ENCODE measurements at regions not wholly inside any gene's neighbourhood (a gene's known extent, or its start where the extent isn't known, plus 50 kb on each side); places are given as distances from the start of the nearest gene placed in this dataset.

DNA sequence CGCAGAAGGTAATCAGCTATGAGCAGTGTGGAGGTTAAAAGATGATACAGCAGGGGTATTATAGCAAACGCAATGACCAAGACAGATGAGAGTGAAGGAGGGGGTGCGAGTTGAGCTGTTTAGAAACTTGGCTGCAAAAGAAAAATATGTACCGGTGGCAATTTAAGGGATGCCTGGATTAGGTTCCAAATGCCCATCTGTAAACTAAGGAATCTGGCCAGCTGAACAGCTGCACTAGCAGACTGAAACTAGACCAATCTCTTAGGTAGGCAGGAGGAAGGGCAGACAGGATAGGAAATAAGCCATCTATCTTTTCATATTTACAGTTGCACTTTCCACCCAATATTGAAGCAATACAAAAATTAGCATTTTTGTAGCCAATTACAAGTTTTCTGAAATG, 407.6 kb downstream of the HTR1B start:
- Histone ChIP-seq H2BK15ac (ENCODE audit: low read length) (no peak overlapping the region), H2BK12ac (ENCODE audit: low read length) (no peak overlapping the region), H3K4me1 (ENCODE audit: control insufficient read depth in 2 of 2, insufficient read depth in 1 of 2, low read depth in 1 of 2, low read length in 2 of 2) (no peaks in the 10 kb centered on the region), H3K4me2 (ENCODE audit: insufficient read depth, low read length, poor library complexity, severe bottlenecking) (no peak overlapping the region), H2AFZ (ENCODE audit: low read length) (no peak overlapping the region), H2BK120ac (ENCODE audit: low read depth, low read length) (no peak overlapping the region), H3K14ac (ENCODE audit: low read length) (no peak overlapping the region), H2AK5ac (ENCODE audit: low read depth, low read length) (no peak overlapping the region), H3K79me1 (ENCODE audit: low read depth, low read length) (no peaks in the 10 kb centered on the region), H3K36me3 (replicated peaks in 1 of 2; ENCODE audit: control insufficient read depth in 2 of 2, insufficient read depth in 2 of 2, low read length in 2 of 2) (no peaks in the 10 kb centered on the region), H3K18ac (ENCODE audit: low read length) (no peak overlapping the region), H3K27me3 (ENCODE audit: control insufficient read depth in 3 of 3, insufficient read depth in 3 of 3, low read depth in 1 of 3, low read length in 3 of 3) (no peaks in the 10 kb centered on the region), H3K23ac (ENCODE audit: low read depth, low read length, poor library complexity) (no peak overlapping the region), H3K27ac (replicated peaks; ENCODE audit: low read length) (no peak overlapping the region), H4K91ac (ENCODE audit: low read depth, low read length, poor library complexity) (no peak overlapping the region), H3K9me3 (replicated peaks in 1 of 2; ENCODE audit: control insufficient read depth in 2 of 2, insufficient read depth in 1 of 2, low read depth in 1 of 2, low read length in 2 of 2) (no peaks in the 10 kb centered on the region), H2BK5ac (ENCODE audit: low read length) (no peak overlapping the region), H3K4ac (ENCODE audit: low read length) (no peak overlapping the region), H3K4me3 (ENCODE audit: low read length in 2 of 2) (no peak overlapping the region), H4K8ac (ENCODE audit: low read depth, low read length) (no peak overlapping the region), H3K9ac (ENCODE audit: low read depth, low read length, poor library complexity) (no peak overlapping the region)
- no peak for DNase-seq (ENCODE audit: low spot score)
- no CpG with 5 or more reads among the region's 4 CpGs for WGBS, 2 donors (ENCODE audit: extremely low coverage in 2 of 2, insufficient read length in 2 of 2, insufficient replicate concordance in 1 of 2)

DNA sequence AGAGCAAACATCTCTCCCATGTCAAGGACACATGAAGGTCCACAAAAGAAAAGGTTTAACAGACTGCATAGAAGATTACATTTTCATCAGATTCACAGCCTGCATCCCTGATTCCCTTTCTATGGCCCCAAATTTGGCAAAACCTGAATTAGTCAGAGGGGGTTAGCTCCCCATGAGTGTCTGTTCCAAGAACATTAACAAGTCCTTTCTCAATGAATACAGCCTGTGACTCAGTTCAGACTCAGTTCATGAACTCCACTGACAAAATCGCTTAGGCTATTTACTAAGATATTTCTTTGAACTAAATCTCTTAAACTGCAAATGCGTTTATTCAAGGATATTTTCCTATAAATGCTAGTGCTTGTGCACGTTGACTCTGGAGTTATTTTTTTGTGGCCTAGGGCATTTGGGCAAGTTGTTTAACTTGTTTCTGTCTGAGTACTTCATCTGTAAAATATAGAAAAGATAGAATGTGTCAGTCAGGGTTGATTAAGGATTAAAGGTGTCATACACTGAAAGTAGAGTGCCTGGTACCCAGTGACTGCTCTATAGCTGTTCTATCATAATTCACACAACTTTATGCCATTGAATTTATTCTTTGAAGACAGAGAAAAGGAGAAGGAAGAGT, 422.6 kb downstream of the HTR1B start:
- no peaks in the 10 kb centered on the region for H3K9me3 ChIP-seq (replicated peaks in 1 of 2; ENCODE audit: control insufficient read depth in 2 of 2, insufficient read depth in 1 of 2, low read depth in 1 of 2, low read length in 2 of 2)
- H3K36me3 ChIP-seq (replicated peaks in 1 of 2; ENCODE audit: control insufficient read depth in 2 of 2, insufficient read depth in 2 of 2, low read length in 2 of 2) = no peaks in the 10 kb centered on the region
- no peak overlapping the region for H2BK5ac ChIP-seq (ENCODE audit: low read length)
- no peak overlapping the region for H3K4ac ChIP-seq (ENCODE audit: low read length)
- no peak overlapping the region for H3K9ac ChIP-seq (ENCODE audit: low read depth, low read length, poor library complexity)
- H4K91ac ChIP-seq (ENCODE audit: low read depth, low read length, poor library complexity) = no peak overlapping the region
- no peak for DNase-seq (ENCODE audit: low spot score)
- no peaks in the 10 kb centered on the region for H3K79me1 ChIP-seq (ENCODE audit: low read depth, low read length)
- WGBS, 2 donors (ENCODE audit: extremely low coverage in 2 of 2, insufficient read length in 2 of 2, insufficient replicate concordance in 1 of 2) = no CpG with 5 or more reads among the region's 3 CpGs
- no peak overlapping the region for H3K4me2 ChIP-seq (ENCODE audit: insufficient read depth, low read length, poor library complexity, severe bottlenecking)
- no peak overlapping the region for H2BK120ac ChIP-seq (ENCODE audit: low read depth, low read length)
- no peak overlapping the region for H3K4me3 ChIP-seq (ENCODE audit: low read length in 2 of 2)
- no peak overlapping the region for H2BK12ac ChIP-seq (ENCODE audit: low read length)
- no peaks in the 10 kb centered on the region for H3K4me1 ChIP-seq (ENCODE audit: control insufficient read depth in 2 of 2, insufficient read depth in 1 of 2, low read depth in 1 of 2, low read length in 2 of 2)
- no peak overlapping the region for H4K8ac ChIP-seq (ENCODE audit: low read depth, low read length)
- no peak overlapping the region for H2AFZ ChIP-seq (ENCODE audit: low read length)
- H2AK5ac ChIP-seq (ENCODE audit: low read depth, low read length) = no peak overlapping the region
- no peak overlapping the region for H2BK15ac ChIP-seq (ENCODE audit: low read length)
- no peak overlapping the region for H3K18ac ChIP-seq (ENCODE audit: low read length)
- H3K27ac ChIP-seq (replicated peaks; ENCODE audit: low read length) = no peak overlapping the region
- no peaks in the 10 kb centered on the region for H3K27me3 ChIP-seq (ENCODE audit: control insufficient read depth in 3 of 3, insufficient read depth in 3 of 3, low read depth in 1 of 3, low read length in 3 of 3)
- no peak overlapping the region for H3K14ac ChIP-seq (ENCODE audit: low read length)
- no peak overlapping the region for H3K23ac ChIP-seq (ENCODE audit: low read depth, low read length, poor library complexity)

DNA sequence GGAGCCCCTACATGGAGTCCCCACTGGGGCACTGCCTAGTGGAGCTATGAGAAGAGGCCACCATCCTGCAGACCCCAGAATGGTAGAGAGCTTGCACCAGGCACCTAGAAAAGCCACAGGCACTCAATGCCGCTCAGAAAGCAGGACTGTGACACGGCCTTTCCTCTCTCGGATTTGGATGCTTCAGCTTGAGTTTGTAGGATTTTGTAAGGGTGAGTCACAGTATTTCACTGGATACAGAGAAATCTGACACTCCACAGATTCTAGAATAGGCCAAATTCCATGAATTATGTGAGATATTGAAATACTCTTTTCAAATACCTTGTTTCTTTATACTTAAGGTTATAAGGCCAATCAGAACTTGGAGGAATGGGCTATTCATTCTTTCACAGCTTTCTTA, 424.5 kb downstream of the HTR1B start:
- no peaks in the 10 kb centered on the region for H3K36me3 ChIP-seq (replicated peaks in 1 of 2; ENCODE audit: control insufficient read depth in 2 of 2, insufficient read depth in 2 of 2, low read length in 2 of 2)
- no peak overlapping the region for H2AK5ac ChIP-seq (ENCODE audit: low read depth, low read length)
- H2BK120ac ChIP-seq (ENCODE audit: low read depth, low read length) = no peak overlapping the region
- no peaks in the 10 kb centered on the region for H3K79me1 ChIP-seq (ENCODE audit: low read depth, low read length)
- no peak overlapping the region for H4K8ac ChIP-seq (ENCODE audit: low read depth, low read length)
- no peak overlapping the region for H4K91ac ChIP-seq (ENCODE audit: low read depth, low read length, poor library complexity)
- peaks cover 0 to 4% of the 10 kb centered on the region in 2 donors for H3K4me1 ChIP-seq (ENCODE audit: control insufficient read depth in 2 of 2, insufficient read depth in 1 of 2, low read depth in 1 of 2, low read length in 2 of 2)
- H3K4me2 ChIP-seq (ENCODE audit: insufficient read depth, low read length, poor library complexity, severe bottlenecking) = no peak overlapping the region
- H3K27ac ChIP-seq (replicated peaks; ENCODE audit: low read length) = no peak overlapping the region
- no peak for DNase-seq (ENCODE audit: low spot score)
- no peak overlapping the region for H2AFZ ChIP-seq (ENCODE audit: low read length)
- no CpG with 5 or more reads among the region's 3 CpGs for WGBS, 2 donors (ENCODE audit: extremely low coverage in 2 of 2, insufficient read length in 2 of 2, insufficient replicate concordance in 1 of 2)
- H3K27me3 ChIP-seq (ENCODE audit: control insufficient read depth in 3 of 3, insufficient read depth in 3 of 3, low read depth in 1 of 3, low read length in 3 of 3) = no peaks in the 10 kb centered on the region
- H3K4me3 ChIP-seq (ENCODE audit: low read length in 2 of 2) = no peak overlapping the region
- H3K23ac ChIP-seq (ENCODE audit: low read depth, low read length, poor library complexity) = no peak overlapping the region
- H2BK15ac ChIP-seq (ENCODE audit: low read length) = no peak overlapping the region
- no peak overlapping the region for H3K9ac ChIP-seq (ENCODE audit: low read depth, low read length, poor library complexity)
- H2BK5ac ChIP-seq (ENCODE audit: low read length) = no peak overlapping the region
- H2BK12ac ChIP-seq (ENCODE audit: low read length) = no peak overlapping the region
- no peak overlapping the region for H3K14ac ChIP-seq (ENCODE audit: low read length)
- H3K9me3 ChIP-seq (replicated peaks in 1 of 2; ENCODE audit: control insufficient read depth in 2 of 2, insufficient read depth in 1 of 2, low read depth in 1 of 2, low read length in 2 of 2) = no peaks in the 10 kb centered on the region
- H3K4ac ChIP-seq (ENCODE audit: low read length) = no peak overlapping the region
- H3K18ac ChIP-seq (ENCODE audit: low read length) = no peak overlapping the region

DNA sequence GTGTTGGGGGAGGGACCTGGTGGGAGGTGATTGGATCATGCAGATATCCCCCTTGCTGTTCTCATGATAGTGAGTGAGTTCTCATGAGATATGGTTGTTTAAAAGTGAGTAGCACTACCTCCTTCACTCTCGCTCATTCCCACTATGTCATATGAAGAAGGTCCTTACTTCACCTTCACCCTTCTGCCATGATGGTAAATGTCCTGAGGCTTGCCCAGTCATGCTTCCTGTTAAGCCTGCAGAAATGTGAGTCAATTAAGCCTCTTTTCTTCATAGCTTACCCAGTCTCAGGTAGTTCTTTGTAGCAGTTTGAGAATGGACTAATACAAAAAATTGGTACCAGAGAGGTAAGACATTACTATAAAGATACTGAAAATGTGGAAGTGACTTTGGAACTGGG, 425.9 kb downstream of the HTR1B start:
- Histone ChIP-seq H3K36me3 (replicated peaks in 1 of 2; ENCODE audit: control insufficient read depth in 2 of 2, insufficient read depth in 2 of 2, low read length in 2 of 2) (no peaks in the 10 kb centered on the region), H3K9ac (ENCODE audit: low read depth, low read length, poor library complexity) (no peak overlapping the region), H3K18ac (ENCODE audit: low read length) (no peak overlapping the region), H2AFZ (ENCODE audit: low read length) (no peak overlapping the region), H3K4me1 (ENCODE audit: control insufficient read depth in 2 of 2, insufficient read depth in 1 of 2, low read depth in 1 of 2, low read length in 2 of 2) (peaks cover 0 to 4% of the 10 kb centered on the region in 2 donors), H4K8ac (ENCODE audit: low read depth, low read length) (no peak overlapping the region), H2AK5ac (ENCODE audit: low read depth, low read length) (no peak overlapping the region), H2BK120ac (ENCODE audit: low read depth, low read length) (no peak overlapping the region), H3K27me3 (ENCODE audit: control insufficient read depth in 3 of 3, insufficient read depth in 3 of 3, low read depth in 1 of 3, low read length in 3 of 3) (no peaks in the 10 kb centered on the region), H3K14ac (ENCODE audit: low read length) (no peak overlapping the region), H3K27ac (replicated peaks; ENCODE audit: low read length) (no peak overlapping the region), H3K79me1 (ENCODE audit: low read depth, low read length) (no peaks in the 10 kb centered on the region), H2BK15ac (ENCODE audit: low read length) (no peak overlapping the region), H3K9me3 (replicated peaks in 1 of 2; ENCODE audit: control insufficient read depth in 2 of 2, insufficient read depth in 1 of 2, low read depth in 1 of 2, low read length in 2 of 2) (no peaks in the 10 kb centered on the region), H3K4ac (ENCODE audit: low read length) (no peak overlapping the region), H4K91ac (ENCODE audit: low read depth, low read length, poor library complexity) (no peak overlapping the region), H2BK5ac (ENCODE audit: low read length) (no peak overlapping the region), H3K4me2 (ENCODE audit: insufficient read depth, low read length, poor library complexity, severe bottlenecking) (no peak overlapping the region), H2BK12ac (ENCODE audit: low read length) (no peak overlapping the region), H3K23ac (ENCODE audit: low read depth, low read length, poor library complexity) (no peak overlapping the region), H3K4me3 (ENCODE audit: low read length in 2 of 2) (no peak overlapping the region)
- DNase-seq (ENCODE audit: low spot score) = no peak
- WGBS, 2 donors (ENCODE audit: extremely low coverage in 2 of 2, insufficient read length in 2 of 2, insufficient replicate concordance in 1 of 2) = no CpG with 5 or more reads among the region's 1 CpG

Measured in neuronal stem cell (in vitro differentiated cells).